HG03378 (cell line): ENCODE measurements at regions not wholly inside any gene's neighbourhood (a gene's known extent, or its start where the extent isn't known, plus 50 kb on each side); places are given as distances from the start of the nearest gene placed in this dataset.
"Not testable (repeated sequence)": the region's sequence is repeated elsewhere in the genome, so short reads cannot be mapped to it uniquely, and the experiment has no call there.

Experiments
- ATAC-seq: cut with Tn5 transposase; IDR thresholded peaks from one replicate; pipeline ENCODE4 v1.9.1; 2021; ENCODE audit warnings: mild to moderate bottlenecking, moderate library complexity; ENCODE audit not compliant: unreplicated experiment

DNA sequence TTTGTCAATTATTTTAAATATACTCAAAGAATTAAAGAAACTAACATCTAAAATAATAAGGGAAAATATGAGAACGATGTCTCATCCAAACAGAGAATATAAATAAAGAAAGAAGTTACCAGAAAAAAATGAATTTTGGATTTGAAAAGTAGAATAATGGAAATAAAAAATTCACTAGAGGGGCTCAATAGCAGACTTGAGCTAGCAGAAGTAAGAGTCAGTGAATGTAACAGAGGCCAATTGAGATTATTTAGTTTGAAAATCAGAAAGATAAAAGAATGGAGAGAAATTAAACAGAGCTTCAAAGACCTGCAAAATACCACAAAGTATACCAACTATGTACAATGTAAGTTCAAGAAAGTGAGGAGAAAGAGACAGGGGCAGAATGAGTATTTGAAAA is 333.6 kb downstream of the GPD2 start:
- no peak for ATAC-seq

DNA sequence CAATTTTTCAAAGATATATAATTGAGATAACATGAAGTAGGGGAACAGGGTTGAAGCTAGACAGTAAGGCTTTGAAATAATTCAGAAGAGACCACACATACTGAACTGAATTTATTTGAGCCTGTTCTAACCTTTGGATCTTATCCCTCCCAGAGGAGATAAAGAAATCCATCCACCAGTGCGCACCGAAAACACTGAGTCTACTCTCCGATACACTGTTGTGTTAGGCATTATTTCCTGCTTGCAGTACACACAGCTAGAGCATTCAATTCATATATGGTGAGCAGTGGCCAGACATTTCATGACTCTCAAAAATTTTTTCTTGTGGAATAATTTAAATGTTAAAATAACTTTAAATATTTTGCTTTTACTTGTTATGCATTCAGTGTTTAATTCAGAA is 342.7 kb downstream of the GPD2 start:
- no peak for ATAC-seq

DNA sequence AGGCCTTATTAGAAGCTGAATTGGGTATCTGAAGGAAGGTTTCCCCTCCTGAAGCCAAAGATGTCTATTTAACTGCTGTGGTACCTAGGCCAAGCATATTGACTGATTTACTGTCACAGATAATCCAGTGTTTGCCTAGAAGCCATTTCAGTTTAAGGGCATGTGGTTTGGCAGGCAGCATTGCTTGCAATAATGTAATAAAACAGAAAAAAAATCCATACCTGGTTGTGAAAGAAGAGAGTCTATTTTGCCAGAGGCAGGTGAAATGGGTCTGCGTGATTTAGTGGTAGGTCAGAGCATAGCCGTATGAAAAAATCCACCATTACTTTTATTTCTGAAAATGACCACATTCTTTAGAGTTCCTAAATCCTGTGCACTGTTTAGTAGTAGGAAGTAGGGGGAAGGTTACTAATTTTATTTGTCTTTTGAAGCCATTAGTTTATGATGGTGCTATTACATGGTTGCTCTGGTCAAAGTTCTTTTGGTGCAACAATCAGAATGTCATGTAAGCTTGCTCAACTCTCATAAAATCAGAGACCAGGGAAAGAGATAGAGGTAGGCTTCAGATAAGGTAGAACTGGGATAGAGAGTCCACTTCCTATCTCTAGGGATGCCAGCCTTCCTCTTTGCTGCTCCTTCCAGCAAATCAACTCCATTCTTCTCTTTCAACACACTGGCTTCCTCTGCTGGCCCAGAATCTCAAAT is 343.4 kb downstream of the GPD2 start:
- no peak for ATAC-seq

DNA sequence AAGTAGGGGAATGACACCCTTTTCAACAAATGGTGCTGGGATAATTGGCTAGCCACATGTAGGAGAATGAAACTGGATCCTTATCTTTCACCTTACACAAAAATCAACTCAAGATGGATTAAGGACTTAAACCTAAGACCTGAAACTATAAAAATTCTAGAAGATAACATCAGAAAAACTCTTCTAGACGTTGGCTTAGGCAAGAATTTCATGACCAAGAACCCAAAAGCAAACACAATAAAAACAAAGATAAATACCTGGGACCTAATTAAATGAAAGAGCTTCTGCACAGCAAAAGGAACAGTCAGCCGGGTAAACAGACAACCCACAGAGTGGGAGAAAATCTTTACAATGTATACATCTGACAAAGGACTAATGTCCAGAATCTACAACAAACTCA is 345.5 kb downstream of the GPD2 start:
- not testable (repeated sequence) for ATAC-seq

DNA sequence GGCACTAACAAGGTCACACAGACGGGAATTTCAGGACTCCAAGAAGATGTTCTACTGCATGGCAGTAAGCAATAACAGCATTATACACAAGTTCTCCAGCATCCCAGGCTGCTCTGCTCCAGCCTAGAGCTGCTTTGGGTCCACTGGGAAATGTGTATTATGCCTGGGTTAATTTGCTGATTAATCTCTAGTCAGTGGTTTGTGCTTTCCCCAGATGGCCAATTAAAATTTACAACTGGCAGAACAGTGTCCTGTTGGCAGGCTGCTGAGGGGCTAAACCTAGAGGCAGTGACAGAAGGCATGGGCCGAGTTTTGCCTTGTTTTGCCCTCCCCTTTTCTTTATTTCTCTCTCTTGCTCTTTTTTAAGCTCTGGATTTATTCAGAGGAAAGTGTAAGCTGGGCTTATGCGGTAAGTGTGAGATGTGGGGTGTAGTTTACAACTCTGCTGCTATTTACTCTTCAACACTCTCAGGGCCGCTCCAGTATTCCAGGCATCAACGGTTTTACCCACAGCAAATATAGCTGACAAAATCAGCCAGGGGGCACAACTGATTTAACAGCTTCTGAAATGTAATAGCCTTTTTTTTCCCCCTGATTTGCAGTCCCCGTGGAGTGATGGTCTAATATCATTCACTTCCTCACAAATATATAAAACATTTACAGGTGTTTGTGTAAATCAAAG is 348.0 kb downstream of the GPD2 start:
- ATAC-seq, result no peak

DNA sequence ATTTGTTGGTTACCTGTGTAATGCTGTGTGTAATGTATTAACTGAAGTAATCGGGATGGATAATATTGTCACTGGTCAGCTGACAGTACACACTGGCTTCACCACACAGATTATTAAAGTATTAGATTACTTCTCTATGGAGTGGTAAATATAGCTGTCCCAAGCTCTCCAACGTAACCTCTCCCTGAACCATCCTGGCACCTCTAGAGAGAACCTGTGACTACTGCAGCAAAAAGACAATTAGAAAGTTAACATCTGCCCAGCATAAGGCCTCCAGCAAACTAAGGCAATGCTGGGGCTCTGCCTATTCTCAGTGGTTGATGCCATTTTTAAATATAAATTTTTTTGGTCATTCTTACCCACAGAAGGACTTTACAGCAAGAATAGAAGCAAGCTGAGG is 351.3 kb downstream of the GPD2 start:
- ATAC-seq, result no peak

DNA sequence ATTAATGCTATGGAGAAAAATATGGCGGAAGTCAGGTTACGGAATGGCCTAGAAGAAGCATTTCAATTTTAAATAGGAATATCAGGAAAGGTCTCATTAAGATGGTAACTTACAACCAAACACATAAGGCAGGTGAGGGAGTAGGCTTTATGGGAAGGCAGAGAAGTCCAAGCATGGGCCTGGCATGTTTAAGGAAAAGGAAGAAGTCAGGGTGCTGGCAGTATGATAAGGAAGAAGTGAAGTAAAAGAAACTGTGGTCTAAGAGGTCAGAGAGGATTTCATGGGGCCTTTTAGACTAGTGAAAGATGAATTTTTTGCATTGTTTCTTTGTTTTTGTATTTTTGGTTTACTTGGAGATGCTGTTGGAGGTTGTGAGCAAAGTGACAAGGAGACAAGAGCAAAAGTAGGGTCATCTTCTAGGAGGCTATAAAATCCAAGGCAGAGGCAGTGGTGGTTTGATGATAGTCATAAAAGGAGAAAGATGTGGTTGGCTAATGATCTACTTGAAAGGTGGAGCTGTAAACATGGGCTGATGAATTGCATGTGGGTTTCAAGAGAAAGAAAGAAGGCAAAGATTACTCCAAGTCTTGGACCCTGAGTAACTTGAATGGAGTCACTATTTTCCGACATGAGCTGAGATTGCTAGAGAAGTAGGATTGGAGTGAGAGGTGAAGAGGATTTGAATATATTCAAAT is 354.3 kb downstream of the GPD2 start:
- no peak for ATAC-seq

DNA sequence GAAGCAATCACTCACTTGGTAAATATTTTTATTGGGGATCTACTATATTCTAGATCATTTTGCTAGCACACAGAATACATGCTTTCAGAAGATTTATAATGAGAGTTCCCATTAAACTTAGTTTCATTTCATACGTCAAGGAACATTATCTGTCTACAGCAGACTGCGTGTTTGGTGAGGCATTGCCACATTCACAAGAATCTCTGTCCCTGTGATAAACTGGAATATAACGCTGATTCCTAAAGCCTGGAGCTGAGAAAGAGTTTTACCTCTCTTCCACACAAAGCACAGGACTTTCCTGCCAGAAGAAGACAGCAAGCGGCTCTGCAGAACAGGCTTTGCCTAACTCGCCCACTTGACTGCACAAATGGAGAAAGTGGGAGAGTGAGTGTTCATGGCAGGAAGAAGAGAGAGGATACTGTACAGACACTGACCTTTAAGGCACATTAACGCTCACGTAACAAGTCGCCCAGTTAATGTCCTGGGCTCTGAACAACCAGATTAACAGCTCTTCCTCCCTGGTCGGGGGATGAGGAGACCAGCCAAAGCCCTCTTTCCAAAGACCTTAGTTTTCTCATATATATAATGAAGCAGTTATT is 356.2 kb downstream of the GPD2 start:
- ATAC-seq, result no peak

DNA sequence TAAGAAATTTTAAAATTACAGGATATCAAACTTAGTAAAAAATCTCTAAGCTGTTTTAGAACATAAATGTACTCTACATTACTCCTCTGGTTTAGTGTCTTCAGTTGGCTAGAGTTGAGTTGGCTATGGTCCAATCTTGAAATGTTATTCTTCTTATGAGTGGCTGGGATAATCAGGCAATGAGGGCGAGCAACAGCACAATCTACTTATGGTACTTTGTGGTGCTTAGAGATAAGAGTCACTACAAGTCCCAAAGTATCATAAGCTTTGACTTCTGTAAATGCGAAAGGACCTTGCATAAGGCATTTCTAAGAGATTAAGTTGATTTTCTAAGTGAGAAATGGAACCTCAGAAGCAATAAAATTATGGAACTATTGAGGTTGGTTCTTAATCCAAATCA is 361.7 kb downstream of the GPD2 start:
- no peak for ATAC-seq

DNA sequence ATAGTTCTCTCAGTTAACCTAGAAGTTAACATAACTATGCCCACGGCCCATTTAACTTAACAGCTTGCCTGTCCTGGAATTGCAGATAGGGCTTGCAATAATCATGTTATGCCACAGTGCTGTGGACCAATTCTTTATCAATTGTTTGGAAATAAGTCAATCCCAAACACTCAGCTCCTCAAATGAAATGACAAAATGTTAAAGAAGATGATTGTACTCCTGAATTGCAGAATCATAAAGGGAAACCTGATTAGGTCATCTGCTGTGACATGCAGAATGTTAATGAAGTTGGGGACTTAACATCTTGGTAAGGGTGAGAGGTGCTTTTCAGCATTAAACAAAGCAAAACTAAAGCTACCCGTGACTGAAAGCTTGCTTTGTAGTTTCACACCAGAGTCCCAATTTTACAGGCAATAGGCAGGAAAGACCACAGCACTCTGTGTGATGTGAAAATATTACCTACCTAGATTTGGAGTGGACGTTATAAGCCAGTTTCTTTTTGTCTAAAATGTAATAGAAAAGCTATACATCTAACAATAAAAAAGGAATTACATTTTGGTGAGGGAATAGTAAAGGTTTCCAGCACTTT is 364.0 kb downstream of the GPD2 start:
- ATAC-seq, result no peak

DNA sequence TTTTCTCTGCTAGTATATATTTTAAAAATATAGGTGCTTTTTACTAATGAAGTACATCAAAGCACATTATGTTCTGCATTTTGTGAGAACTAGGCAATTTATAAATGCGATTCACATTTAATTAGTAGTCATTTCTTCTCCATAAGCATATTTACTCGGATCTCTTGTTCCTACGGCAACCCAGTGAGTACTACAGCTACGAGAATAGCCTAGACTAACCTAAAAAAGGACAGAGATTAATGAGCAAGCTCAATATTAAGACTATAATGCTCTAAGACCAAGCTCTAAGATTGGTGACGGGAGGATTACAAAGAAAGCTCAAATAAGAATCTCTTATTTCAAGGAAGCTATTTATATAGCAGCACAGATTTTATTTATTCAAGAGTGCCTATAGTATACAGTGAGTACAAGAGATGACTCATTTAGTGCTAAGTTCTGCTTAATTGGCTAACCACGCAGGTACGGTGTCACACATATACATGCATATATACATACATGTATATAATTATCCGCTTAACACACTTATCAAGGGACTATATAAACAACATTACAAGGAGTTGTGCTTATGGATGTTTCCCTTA is 364.7 kb downstream of the GPD2 start:
- ATAC-seq, result no peak

DNA sequence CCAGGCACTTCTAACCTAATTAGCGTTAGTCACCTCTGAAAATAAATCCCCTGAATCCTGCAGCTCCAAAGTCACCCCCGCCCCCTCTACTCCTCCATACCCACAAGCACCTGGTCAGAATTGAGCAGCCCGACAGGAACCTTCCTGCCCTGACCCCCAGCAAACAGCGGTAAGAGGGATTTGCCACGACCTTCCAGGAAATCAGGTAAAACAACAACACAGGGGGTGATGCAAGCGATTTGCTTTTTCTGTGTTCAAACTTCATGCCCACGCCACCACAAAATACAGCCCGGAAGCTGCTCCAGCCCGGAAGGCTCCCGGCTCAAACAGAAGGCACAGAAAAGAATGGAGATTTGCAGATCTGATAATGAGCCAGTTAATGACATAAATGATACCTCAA is 367.1 kb downstream of the GPD2 start:
- no peak for ATAC-seq

DNA sequence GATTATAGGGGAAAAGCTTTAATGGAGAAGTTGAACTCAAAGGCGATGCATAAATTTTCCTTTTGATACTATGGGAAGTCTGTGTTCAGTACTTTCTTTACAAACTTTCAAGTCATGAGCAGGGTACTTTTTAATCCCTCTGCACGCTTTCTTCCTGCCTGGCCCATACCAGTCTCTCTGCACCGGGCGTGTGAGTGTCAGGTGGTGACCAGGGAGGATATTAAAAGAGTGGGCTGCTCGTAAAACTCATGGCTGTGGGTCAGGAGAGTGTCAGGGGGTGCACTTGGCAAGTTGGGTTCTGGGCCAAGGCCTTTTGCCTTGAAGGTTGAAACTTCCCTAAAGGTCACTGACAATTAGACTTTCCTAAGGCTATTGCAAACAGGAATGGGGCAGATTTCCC is 367.8 kb downstream of the GPD2 start:
- ATAC-seq, result no peak

DNA sequence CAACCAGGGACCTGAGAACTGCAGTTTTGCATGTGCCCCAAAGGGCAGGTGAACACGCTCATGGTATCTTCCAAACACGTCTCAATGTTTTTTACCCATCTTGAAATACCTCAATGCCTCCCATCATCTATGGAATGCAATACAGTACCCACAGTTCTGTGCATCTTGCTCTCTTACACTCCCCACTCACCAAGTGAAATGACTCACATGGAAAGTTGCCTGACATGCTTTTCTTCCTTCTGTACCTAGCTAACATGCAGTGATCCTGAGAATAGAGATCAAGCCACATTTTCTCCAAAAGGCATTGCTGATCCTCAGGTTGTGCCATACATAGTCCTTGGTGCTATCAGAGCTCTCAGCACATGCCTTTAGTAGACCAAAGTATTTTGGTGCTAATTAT is 373.9 kb downstream of the GPD2 start:
- no peak for ATAC-seq

DNA sequence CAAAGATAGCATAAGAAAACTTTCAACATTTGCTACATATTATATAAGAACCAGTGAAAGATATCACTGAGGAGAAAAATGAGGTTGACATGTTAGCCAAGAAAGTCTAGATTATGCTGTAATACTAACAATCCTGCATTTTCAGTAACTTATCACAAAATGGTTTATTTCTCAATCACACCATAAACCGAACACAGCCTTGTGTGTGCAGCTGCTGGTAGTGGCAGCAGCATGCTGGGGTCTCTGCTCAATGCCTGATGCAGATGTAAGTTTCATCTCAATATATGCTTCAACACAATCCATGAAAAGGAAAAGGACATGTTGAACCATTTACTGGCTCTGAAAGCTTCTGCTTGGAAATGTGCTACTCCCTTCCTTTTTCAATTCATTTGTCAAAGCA is 376.3 kb downstream of the GPD2 start:
- no peak for ATAC-seq

DNA sequence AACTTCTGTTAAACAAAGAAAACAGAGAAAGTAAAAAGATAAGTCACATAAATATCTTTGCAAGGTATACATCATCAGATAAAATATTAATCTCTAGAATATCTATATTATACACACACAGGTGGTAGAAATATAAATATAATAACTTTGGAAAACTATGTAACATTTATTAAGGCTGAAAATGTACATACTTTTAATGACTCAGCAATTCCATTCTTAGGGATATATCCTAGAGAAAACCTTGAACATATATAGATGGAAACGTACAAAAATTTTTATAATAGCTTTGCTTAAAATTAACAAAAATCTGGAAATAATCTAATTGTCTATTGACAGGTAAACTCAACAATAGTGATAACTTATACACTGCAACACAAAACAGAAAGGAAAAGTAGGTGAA is 381.3 kb downstream of the GPD2 start:
- no peak for ATAC-seq

DNA sequence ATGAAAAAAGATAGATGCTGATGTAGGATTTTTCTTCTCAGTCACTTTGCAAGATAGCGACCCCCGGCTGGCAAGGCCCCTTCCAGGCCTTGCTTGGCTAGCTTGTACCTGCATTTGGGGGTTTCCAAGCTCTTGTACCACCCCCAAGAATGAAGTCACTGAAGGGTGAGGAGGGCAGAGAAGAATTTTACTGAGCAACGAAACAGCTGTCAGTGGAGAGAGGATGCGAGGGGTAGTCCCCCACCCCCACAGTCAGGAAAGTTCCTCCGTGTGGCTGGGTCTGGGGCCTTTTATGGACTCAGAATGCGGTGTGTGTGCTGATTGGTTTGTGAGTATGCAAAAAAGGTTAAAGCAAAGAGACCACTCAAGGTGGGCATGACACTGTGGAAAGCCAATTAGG is 382.0 kb downstream of the GPD2 start:
- ATAC-seq, result no peak

DNA sequence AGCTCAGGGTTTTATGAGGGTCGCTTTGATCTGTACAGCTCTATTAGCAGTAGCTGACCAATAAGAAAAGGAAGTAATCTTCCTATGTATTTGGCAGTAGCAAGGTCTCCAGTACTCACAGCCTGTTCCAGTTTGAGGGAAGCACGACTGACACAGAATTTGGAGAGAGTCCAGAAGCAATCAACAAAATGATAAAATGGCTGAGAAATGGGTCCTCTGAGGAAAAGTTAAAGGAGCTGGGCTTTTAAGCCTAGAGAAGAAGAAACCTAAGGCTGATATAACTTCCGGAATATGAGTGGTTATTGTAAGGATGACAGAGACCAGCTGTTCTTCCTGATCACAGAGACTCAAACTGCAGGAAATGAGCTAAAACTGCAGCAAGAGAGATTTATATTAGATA is 382.8 kb downstream of the GPD2 start:
- no peak for ATAC-seq

DNA sequence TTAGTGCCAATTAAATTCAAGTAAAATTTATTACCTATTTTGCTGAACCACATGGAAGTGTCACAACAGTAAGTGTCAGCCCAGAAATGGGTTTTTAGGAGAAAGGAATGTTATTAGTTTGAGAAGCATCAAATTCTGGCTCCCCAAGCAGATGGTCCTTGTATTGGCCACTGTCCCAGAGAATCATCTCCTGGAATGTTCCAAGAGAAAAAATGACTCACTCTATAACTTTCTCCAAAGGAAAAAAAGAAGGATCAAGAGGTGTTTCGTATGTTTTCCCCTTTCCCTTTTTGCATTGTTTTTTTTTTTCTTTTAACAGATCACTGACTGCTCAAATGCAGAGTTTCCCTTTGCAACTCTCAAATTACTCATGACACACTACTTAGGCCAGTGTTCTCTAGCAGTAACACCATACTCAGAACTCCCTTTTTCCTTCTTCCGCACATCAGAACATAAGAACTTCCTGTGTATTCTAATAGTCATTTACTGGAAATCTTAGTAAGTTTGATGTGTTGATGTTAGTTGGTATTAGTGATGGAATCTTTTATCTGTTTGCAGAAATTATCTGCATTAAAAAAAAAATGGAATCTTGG is 390.3 kb downstream of the GPD2 start:
- no peak for ATAC-seq

DNA sequence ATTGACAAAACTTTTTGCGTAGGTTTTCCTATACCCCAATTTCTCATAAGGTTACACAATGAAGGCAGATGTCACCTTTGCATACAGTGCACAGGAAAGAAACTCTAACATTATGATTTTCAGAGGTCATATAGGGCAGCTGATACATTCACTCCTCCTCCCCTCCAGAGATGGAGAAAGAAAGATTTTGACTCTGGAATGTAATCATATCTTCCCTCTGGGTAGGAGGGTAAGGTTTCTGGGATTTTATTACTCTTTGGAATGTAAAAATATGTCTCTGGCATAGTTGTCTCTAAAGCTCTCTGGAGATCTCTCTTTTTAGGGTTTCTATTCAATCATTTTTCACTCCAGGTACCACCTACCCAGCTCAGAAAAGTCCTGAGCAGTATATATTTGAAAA is 398.3 kb downstream of the GPD2 start:
- ATAC-seq, result no peak
